GM12878 (cell line): ENCODE measurements at regions not wholly inside any gene's neighbourhood (a gene's known extent, or its start where the extent isn't known, plus 50 kb on each side); places are given as distances from the start of the nearest gene placed in this dataset.

Experiments
- ATAC-seq: fragments of 200-7000 bp; cut with Tn5 transposase; 3 replicates; pipeline ENCODE4 v1.9.1; 2020; ENCODE audit warnings: mild to moderate bottlenecking, moderate library complexity
- BruUV-seq: library from RNA; stranded (reverse); fragments of 400-500 nt; replicated peaks from 2 replicates; lab custom pipeline; 2021; lab: Mats Ljungman, UMichigan
- CTCF ChIA-PET: fragments of 300-600 bp; sonication (Branson Sonifier 250); formaldehyde crosslinking; extraction: SDS; loops from one replicate; lab custom pipeline; 2021; ENCODE audit warnings: inconsistent platforms; lab: Yijun Ruan, JAX
- POLR2A ChIA-PET: fragments of 350-600 bp; formaldehyde crosslinking; extraction: SDS; loops from one replicate; lab custom pipeline; 2021; ENCODE audit warnings: inconsistent platforms; lab: Charles Lee
- RAD21 ChIA-PET: fragments of 300-600 bp; sonication (Branson Sonifier 250); formaldehyde crosslinking; loops from one replicate; lab custom pipeline; 2023; ENCODE audit warnings: antibody characterized with exemption; ENCODE audit not compliant: unreplicated experiment; lab: Charles Lee
- SMC1A ChIA-PET: fragments of 300-600 bp; sonication (Branson Sonifier 250); formaldehyde crosslinking; loops from one replicate; lab custom pipeline; 2023; ENCODE audit not compliant: unreplicated experiment, uncharacterized antibody; lab: Charles Lee
- DNase-seq: peaks from one replicate; pipeline ENCODE4 v3.0.0-alpha.2; 2011; ENCODE audit warnings: low read depth, low spot score
- FAIRE-seq: peaks from 3 replicates; lab custom pipeline; 2011; peaks lifted over from hg19 to GRCh38; lab: Jason Lieb, UNC
- H2AFZ ChIP-seq: 2 replicates; pipeline ENCODE4 v1.6.0; 2011; ENCODE audit warnings: low read depth, low read length, control low read depth; ENCODE audit not compliant: control insufficient read depth
- H3K27ac ChIP-seq: 2 replicates; pipeline ENCODE4 v1.5.1; 2011; ENCODE audit warnings: control low read depth; ENCODE audit not compliant: control insufficient read depth, insufficient read depth
- H3K27me3 ChIP-seq, 2 experiments: replicated peaks in 1 of 2; 2 replicates each; pipeline versions ENCODE4 v1.6.0 to v1.6.1; 2011; ENCODE audit warnings: low read length in 1 of 2; ENCODE audit not compliant: control insufficient read depth in 2 of 2, insufficient read depth in 2 of 2
- H3K36me3 ChIP-seq, 2 experiments: 2 replicates each; pipeline ENCODE4 v1.5.1; 2011; ENCODE audit warnings: low read length in 1 of 2; ENCODE audit not compliant: control insufficient read depth in 2 of 2, insufficient read depth in 2 of 2
- H3K4me1 ChIP-seq: 2 replicates; pipeline ENCODE4 v1.6.1; 2011; ENCODE audit warnings: mild to moderate bottlenecking, low read length, moderate library complexity, mixed read lengths; ENCODE audit not compliant: control insufficient read depth, insufficient read depth
- H3K4me2 ChIP-seq: 2 replicates; pipeline ENCODE4 v1.6.0; 2011; ENCODE audit warnings: control low read depth; ENCODE audit not compliant: control insufficient read depth, insufficient read depth
- H3K4me3 ChIP-seq: fragments of 200-600 bp; sonication (generic); 2 replicates; pipeline ENCODE4 v1.5.1; 2016
- H3K79me2 ChIP-seq: 2 replicates; pipeline ENCODE4 v1.6.0; 2011; ENCODE audit warnings: low read length; ENCODE audit not compliant: control insufficient read depth, insufficient read depth
- H3K9ac ChIP-seq: 2 replicates; pipeline ENCODE4 v1.8.0; 2011; ENCODE audit warnings: low read length, control low read depth, mixed read lengths; ENCODE audit not compliant: control insufficient read depth, insufficient read depth
- H3K9me3 ChIP-seq: replicated peaks from 3 replicates; pipeline ENCODE4 v1.5.1; 2011; ENCODE audit warnings: mild to moderate bottlenecking, low read length; ENCODE audit not compliant: control insufficient read depth, insufficient read depth
- H4K20me1 ChIP-seq: 2 replicates; pipeline ENCODE4 v1.6.0; 2011; ENCODE audit not compliant: control insufficient read depth, insufficient read depth
- BRCA1 ChIP-seq: IDR thresholded peaks from 2 replicates; pipeline ENCODE4 v1.6.1; 2011; ENCODE audit warnings: low read depth, low read length, improper control_type of control experiment
- CHD1 ChIP-seq: IDR thresholded peaks from 2 replicates; pipeline ENCODE4 v1.6.1; 2012; ENCODE audit warnings: low read depth, low read length, improper control_type of control experiment
- FOXM1 ChIP-seq: IDR thresholded peaks from 2 replicates; pipeline ENCODE4 v1.6.1; 2012; ENCODE audit warnings: low read depth, mild to moderate bottlenecking, inconsistent platforms, low read length, moderate library complexity
- GATAD2B ChIP-seq: fragments of 450-650 bp; conservative IDR thresholded peaks from 2 replicates; pipeline ENCODE4 v1.6.1; 2017; ENCODE audit warnings: low read depth, mild to moderate bottlenecking, moderate library complexity
- HCFC1 ChIP-seq: fragments of 150-350 bp; IDR thresholded peaks from 2 replicates; pipeline ENCODE4 v1.6.1; 2014; ENCODE audit warnings: low read length
- HDAC2 ChIP-seq: fragments of 200-600 bp; sonication (generic); IDR thresholded peaks from 2 replicates; pipeline ENCODE4 v1.6.1; 2017
- IRF4 ChIP-seq: IDR thresholded peaks from 2 replicates; pipeline ENCODE4 v1.6.1; 2011; ENCODE audit warnings: low read depth, low read length
- KDM1A ChIP-seq: fragments of 200-600 bp; sonication (generic); IDR thresholded peaks from 2 replicates; pipeline ENCODE4 v1.6.1; 2016; ENCODE audit warnings: borderline replicate concordance
- MTA2 ChIP-seq: fragments of 450-650 bp; IDR thresholded peaks from 2 replicates; pipeline ENCODE4 v1.6.1; 2016; ENCODE audit warnings: low read depth, mild to moderate bottlenecking, moderate library complexity
- MYC ChIP-seq: IDR thresholded peaks from 2 replicates; pipeline ENCODE4 v1.6.1; 2011; ENCODE audit warnings: mild to moderate bottlenecking, low read length, moderate library complexity, inconsistent platforms; ENCODE audit not compliant: insufficient read depth, insufficient replicate concordance, insufficient read length, severe bottlenecking
- NFYA ChIP-seq: IDR thresholded peaks from 2 replicates; pipeline ENCODE4 v1.6.1; 2011; ENCODE audit warnings: low read depth, mild to moderate bottlenecking, low read length, improper control_type of control experiment, borderline replicate concordance
- PAX5 ChIP-seq: IDR thresholded peaks from 2 replicates; pipeline ENCODE4 v1.6.1; 2011; ENCODE audit warnings: low read depth, low read length, borderline replicate concordance
- SMARCA5 ChIP-seq: fragments of 450-650 bp; IDR thresholded peaks from 2 replicates; pipeline ENCODE4 v1.6.1; 2017; ENCODE audit warnings: mild to moderate bottlenecking
- STAT3 ChIP-seq: IDR thresholded peaks from 2 replicates; pipeline ENCODE4 v1.6.1; 2011; ENCODE audit warnings: low read depth, low read length, improper control_type of control experiment
- SUZ12 ChIP-seq: fragments of 200-600 bp; sonication (generic); IDR thresholded peaks from one replicate; pipeline ENCODE4 v1.6.1; 2018; ENCODE audit warnings: antibody characterized with exemption, mild to moderate bottlenecking; ENCODE audit not compliant: unreplicated experiment
- TCF12 ChIP-seq: IDR thresholded peaks from 2 replicates; pipeline ENCODE4 v1.6.1; 2011; ENCODE audit warnings: low read depth, mild to moderate bottlenecking, low read length
- TCF3 ChIP-seq: IDR thresholded peaks from 2 replicates; pipeline ENCODE4 v1.6.1; 2012; ENCODE audit warnings: low read depth, mild to moderate bottlenecking, low read length, borderline replicate concordance; ENCODE audit not compliant: insufficient read depth
- WGBS: methylation state at CpG from one replicate; pipeline ENCODE4 v1.1.6; 2016; ENCODE audit warnings: low lambda C conversion rate; ENCODE audit not compliant: insufficient replicate concordance, insufficient coverage; ENCODE audit errors: missing lambda C conversion rate; 5-methylcytosine and 5-hydroxymethylcytosine counted together
- in situ Hi-C: fragments of 300-500 bp; cut with MboI; formaldehyde crosslinking; loops from 9 replicates; pipeline ENCODE4 v1.14.3; 2018; ENCODE audit warnings: mixed read lengths
- intact Hi-C: fragments of 100-400 bp; cut with micrococcal nuclease; formaldehyde crosslinking; loops from one replicate; pipeline ENCODE4 v1.14.2; 2022; ENCODE audit not compliant: unreplicated experiment
- TF ChIP-seq, protein P1 (sequence below): IDR thresholded peaks from 2 replicates; pipeline ENCODE4 v1.6.1; 2011; ENCODE audit warnings: borderline replicate concordance, low read depth, mild to moderate bottlenecking, moderate library complexity, low read length; ENCODE audit not compliant: insufficient read depth, poor library complexity, severe bottlenecking
- TF ChIP-seq, protein P2 (sequence below): fragments of 150-350 bp; IDR thresholded peaks from 2 replicates; pipeline ENCODE4 v1.6.1; 2014; ENCODE audit warnings: mild to moderate bottlenecking, low read depth, low read length
- TF ChIP-seq, protein P3 (sequence below): IDR thresholded peaks from 2 replicates; pipeline ENCODE4 v1.6.1; 2011; ENCODE audit warnings: mild to moderate bottlenecking, low read depth, low read length, moderate library complexity; ENCODE audit not compliant: insufficient replicate concordance

- Histone ChIP-seq H4K20me1 (no peaks in the 10 kb centered on the region), H3K36me3 (no peaks in the 10 kb centered on the region), H3K4me2 (peak overlapping the region; percentile 78), H2AFZ (peak overlapping the region; percentile 45; the same call in 1 of the 2 replicates), H3K9ac (peak overlapping the region; percentile 68), H3K9me3 (peaks cover 4% of the 10 kb centered on the region; the same call in 2 of the 3 replicates), H3K79me2 (peaks cover 3% of the 10 kb centered on the region), H3K27me3 (no peaks in the 10 kb centered on the region), H3K4me3 (peak overlapping the region; percentile 37; the same call in 1 of the 2 replicates), H3K27ac (peak overlapping the region; percentile 99), H3K4me1 (peaks cover 77% of the 10 kb centered on the region)
- POLR2A ChIA-PET: interaction anchor here (0.8 to 3.6 kb wide), 8 partner anchors 14 to 90 kb away, joined by 3 to 38 read pairs (median 8); no protein-coding TSS in a partner anchor
- FAIRE-seq (peak; percentile 91), DNase-seq (peak; percentile 98), ATAC-seq (peak; percentile 83)
- 4% methylated on average over 5 of the region's 5 CpGs for WGBS
- SMC1A ChIA-PET: interaction anchor here (0.7 to 10.2 kb wide), 11 partner anchors 12 to 115 kb away, joined by 3 to 249 read pairs (median 8); no protein-coding TSS in a partner anchor
- RAD21 ChIA-PET: interaction anchor here (0.7 to 13.0 kb wide), 14 partner anchors 11 to 185 kb away, joined by 3 to 293 read pairs (median 4); partner anchors contain the start of gene NEK6
- no TSS peak for BruUV-seq
- in situ Hi-C loops (loop anchor here (25.0 kb wide), 1 partner anchor 1435 kb away; no protein-coding TSS in a partner anchor), intact Hi-C loops (loop anchor here (1.0 to 2.0 kb wide), 4 partner anchors 15 to 84 kb away; no protein-coding TSS in a partner anchor)
- CTCF ChIA-PET: interaction anchor here (1.0 to 9.3 kb wide), 8 partner anchors 16 to 88 kb away, joined by 4 to 78 read pairs (median 4); no protein-coding TSS in a partner anchor
- TF ChIP-seq CHD1 (no peak), SMARCA5 (peak; percentile 61; the same call in 1 of the 2 replicates), BRCA1 (no peak), KDM1A (no peak), GATAD2B (peak; percentile 98), MTA2 (peak; percentile 97), HDAC2 (no peak), STAT3 (0 out of 2 replicates have a peak, but pooled peaks have one; percentile 10), PAX5 (peak; percentile 94), SUZ12 (no peak), HCFC1 (0 out of 2 replicates have a peak, but pooled peaks have one; percentile 20), NFYA (no peak), MYC (no peak), IRF4 (peak; percentile 99), TCF3 (peak; percentile 87), FOXM1 (no peak), TCF12 (peak; percentile 91)
- TF ChIP-seq, protein P1, sequence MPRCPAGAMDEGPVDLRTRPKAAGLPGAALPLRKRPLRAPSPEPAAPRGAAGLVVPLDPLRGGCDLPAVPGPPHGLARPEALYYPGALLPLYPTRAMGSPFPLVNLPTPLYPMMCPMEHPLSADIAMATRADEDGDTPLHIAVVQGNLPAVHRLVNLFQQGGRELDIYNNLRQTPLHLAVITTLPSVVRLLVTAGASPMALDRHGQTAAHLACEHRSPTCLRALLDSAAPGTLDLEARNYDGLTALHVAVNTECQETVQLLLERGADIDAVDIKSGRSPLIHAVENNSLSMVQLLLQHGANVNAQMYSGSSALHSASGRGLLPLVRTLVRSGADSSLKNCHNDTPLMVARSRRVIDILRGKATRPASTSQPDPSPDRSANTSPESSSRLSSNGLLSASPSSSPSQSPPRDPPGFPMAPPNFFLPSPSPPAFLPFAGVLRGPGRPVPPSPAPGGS: peak; percentile 98
- TF ChIP-seq, protein P2, sequence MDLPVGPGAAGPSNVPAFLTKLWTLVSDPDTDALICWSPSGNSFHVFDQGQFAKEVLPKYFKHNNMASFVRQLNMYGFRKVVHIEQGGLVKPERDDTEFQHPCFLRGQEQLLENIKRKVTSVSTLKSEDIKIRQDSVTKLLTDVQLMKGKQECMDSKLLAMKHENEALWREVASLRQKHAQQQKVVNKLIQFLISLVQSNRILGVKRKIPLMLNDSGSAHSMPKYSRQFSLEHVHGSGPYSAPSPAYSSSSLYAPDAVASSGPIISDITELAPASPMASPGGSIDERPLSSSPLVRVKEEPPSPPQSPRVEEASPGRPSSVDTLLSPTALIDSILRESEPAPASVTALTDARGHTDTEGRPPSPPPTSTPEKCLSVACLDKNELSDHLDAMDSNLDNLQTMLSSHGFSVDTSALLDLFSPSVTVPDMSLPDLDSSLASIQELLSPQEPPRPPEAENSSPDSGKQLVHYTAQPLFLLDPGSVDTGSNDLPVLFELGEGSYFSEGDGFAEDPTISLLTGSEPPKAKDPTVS: no peak
- TF ChIP-seq, protein P3, sequence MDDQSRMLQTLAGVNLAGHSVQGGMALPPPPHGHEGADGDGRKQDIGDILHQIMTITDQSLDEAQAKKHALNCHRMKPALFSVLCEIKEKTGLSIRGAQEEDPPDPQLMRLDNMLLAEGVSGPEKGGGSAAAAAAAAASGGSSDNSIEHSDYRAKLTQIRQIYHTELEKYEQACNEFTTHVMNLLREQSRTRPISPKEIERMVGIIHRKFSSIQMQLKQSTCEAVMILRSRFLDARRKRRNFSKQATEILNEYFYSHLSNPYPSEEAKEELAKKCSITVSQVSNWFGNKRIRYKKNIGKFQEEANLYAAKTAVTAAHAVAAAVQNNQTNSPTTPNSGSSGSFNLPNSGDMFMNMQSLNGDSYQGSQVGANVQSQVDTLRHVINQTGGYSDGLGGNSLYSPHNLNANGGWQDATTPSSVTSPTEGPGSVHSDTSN: peak; percentile 78
Measured at GRCh38 chr9:124202447-124202971, 55.2 kb upstream of the NEK6 start.
